PC-9 (cell line): ENCODE measurements at regions not wholly inside any gene's neighbourhood (a gene's known extent, or its start where the extent isn't known, plus 50 kb on each side); places are given as distances from the start of the nearest gene placed in this dataset.

Experiments
- BruUV-seq: library from RNA; stranded (reverse); fragments of 400-500 nt; replicated peaks from 2 replicates; lab custom pipeline; 2021; lab: Mats Ljungman, UMichigan
- CTCF ChIA-PET: fragments of 300-600 bp; sonication (Branson Sonifier 250); formaldehyde crosslinking; loops from one replicate; lab custom pipeline; 2022; ENCODE audit warnings: antibody characterized with exemption; lab: Charles Lee
- POLR2A ChIA-PET: fragments of 300-600 bp; sonication (Branson Sonifier 250); formaldehyde crosslinking; loops from one replicate; lab custom pipeline; 2022; ENCODE audit warnings: antibody characterized with exemption; ENCODE audit not compliant: unreplicated experiment; lab: Charles Lee
- DNase-seq, 2 experiments: peaks; one replicate each; pipeline versions ENCODE4 v3.0.0 to v3.0.0-alpha.2; 2015 to 2022; ENCODE audit warnings: mixed read lengths in 1 of 2
- H2AFZ ChIP-seq: fragments of 200-600 bp; sonication (generic); 2 replicates; pipeline ENCODE4 v1.8.1; 2017; ENCODE audit warnings: antibody characterized with exemption
- H3F3A ChIP-seq: fragments of 200-600 bp; sonication (generic); 2 replicates; pipeline ENCODE4 v1.8.1; 2017; ENCODE audit warnings: antibody characterized with exemption, mild to moderate bottlenecking, low read depth; ENCODE audit not compliant: insufficient read depth
- H3K27ac ChIP-seq: fragments of 200-600 bp; sonication (generic); 2 replicates; pipeline ENCODE4 v1.6.1; 2016; ENCODE audit warnings: mixed run types
- H3K27me3 ChIP-seq: fragments of 200-600 bp; sonication (generic); 2 replicates; pipeline ENCODE4 v1.6.1; 2016; ENCODE audit warnings: low read depth, mixed run types; ENCODE audit not compliant: insufficient read depth
- H3K36me3 ChIP-seq: fragments of 200-600 bp; sonication (generic); 2 replicates; pipeline ENCODE4 v1.6.1; 2016; ENCODE audit warnings: low read depth, mixed run types
- H3K4me1 ChIP-seq: fragments of 200-600 bp; sonication (generic); replicated peaks from 2 replicates; pipeline ENCODE4 v1.6.1; 2016; ENCODE audit warnings: mixed run types; ENCODE audit not compliant: insufficient read depth
- H3K4me2 ChIP-seq: fragments of 200-600 bp; sonication (generic); 2 replicates; pipeline ENCODE4 v1.6.1; 2017; ENCODE audit warnings: mixed run types
- H3K4me3 ChIP-seq: fragments of 200-600 bp; sonication (generic); 2 replicates; pipeline ENCODE4 v1.6.1; 2016; ENCODE audit warnings: mixed run types
- H3K79me2 ChIP-seq: fragments of 200-600 bp; sonication (generic); 2 replicates; pipeline ENCODE4 v1.6.1; 2017; ENCODE audit warnings: low read depth, mixed run types
- H3K9me2 ChIP-seq: fragments of 200-600 bp; sonication (generic); 2 replicates; pipeline ENCODE4 v1.8.1; 2017; ENCODE audit warnings: mild to moderate bottlenecking; ENCODE audit not compliant: insufficient read depth
- H3K9me3 ChIP-seq: fragments of 200-600 bp; sonication (generic); 2 replicates; pipeline ENCODE4 v1.8.1; 2016; ENCODE audit warnings: low read depth; ENCODE audit not compliant: insufficient read depth
- H4K20me1 ChIP-seq: fragments of 200-600 bp; sonication (generic); 2 replicates; pipeline ENCODE4 v1.8.1; 2017; ENCODE audit not compliant: insufficient read depth
- EZH2 ChIP-seq: fragments of 200-600 bp; sonication (generic); IDR thresholded peaks from 2 replicates; pipeline ENCODE4 v1.8.0; 2017; ENCODE audit warnings: antibody characterized with exemption, low read depth
- intact Hi-C: fragments of 100-400 bp; cut with micrococcal nuclease; formaldehyde crosslinking; loops from one replicate; pipeline ENCODE4 v1.10.0; 2022; ENCODE audit not compliant: unreplicated experiment
- TF ChIP-seq, protein P1 (sequence below): fragments of 200-600 bp; sonication (generic); conservative IDR thresholded peaks from 2 replicates; pipeline ENCODE4 v1.6.1; 2017; ENCODE audit warnings: mixed run types, antibody characterized with exemption, mild to moderate bottlenecking, moderate library complexity

GRCh38 chr9:120156376-120156775, 423.6 kb downstream of the CDK5RAP2 start:
- no peak overlapping the region for H3K4me2 ChIP-seq
- BruUV-seq, result no TSS peak

GRCh38 chr9:120153258-120153657, 426.7 kb downstream of the CDK5RAP2 start:
- Histone ChIP-seq H3K4me2 (no peak overlapping the region), H2AFZ (no peak overlapping the region), H3K9me2 (no peaks in the 10 kb centered on the region), H3F3A (no peaks in the 10 kb centered on the region), H3K36me3 (no peaks in the 10 kb centered on the region), H3K79me2 (no peaks in the 10 kb centered on the region), H3K4me1 (no peaks in the 10 kb centered on the region), H3K9me3 (no peaks in the 10 kb centered on the region), H3K27me3 (peaks cover 19% of the 10 kb centered on the region), H3K4me3 (no peak overlapping the region), H3K27ac (no peak overlapping the region), H4K20me1 (no peaks in the 10 kb centered on the region)
- no peak for DNase-seq
- no peak for TF ChIP-seq EZH2
- TF ChIP-seq, protein P1, sequence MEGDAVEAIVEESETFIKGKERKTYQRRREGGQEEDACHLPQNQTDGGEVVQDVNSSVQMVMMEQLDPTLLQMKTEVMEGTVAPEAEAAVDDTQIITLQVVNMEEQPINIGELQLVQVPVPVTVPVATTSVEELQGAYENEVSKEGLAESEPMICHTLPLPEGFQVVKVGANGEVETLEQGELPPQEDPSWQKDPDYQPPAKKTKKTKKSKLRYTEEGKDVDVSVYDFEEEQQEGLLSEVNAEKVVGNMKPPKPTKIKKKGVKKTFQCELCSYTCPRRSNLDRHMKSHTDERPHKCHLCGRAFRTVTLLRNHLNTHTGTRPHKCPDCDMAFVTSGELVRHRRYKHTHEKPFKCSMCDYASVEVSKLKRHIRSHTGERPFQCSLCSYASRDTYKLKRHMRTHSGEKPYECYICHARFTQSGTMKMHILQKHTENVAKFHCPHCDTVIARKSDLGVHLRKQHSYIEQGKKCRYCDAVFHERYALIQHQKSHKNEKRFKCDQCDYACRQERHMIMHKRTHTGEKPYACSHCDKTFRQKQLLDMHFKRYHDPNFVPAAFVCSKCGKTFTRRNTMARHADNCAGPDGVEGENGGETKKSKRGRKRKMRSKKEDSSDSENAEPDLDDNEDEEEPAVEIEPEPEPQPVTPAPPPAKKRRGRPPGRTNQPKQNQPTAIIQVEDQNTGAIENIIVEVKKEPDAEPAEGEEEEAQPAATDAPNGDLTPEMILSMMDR, result no peak
- no TSS peak for BruUV-seq
- ChIA-PET CTCF (no interaction called here), POLR2A (no interaction called here)
- intact Hi-C loops, result no loop called here

More at GRCh38 chr9:120156376-120156775, 423.6 kb downstream of the CDK5RAP2 start:
- Histone ChIP-seq H3K36me3 (no peaks in the 10 kb centered on the region), H3K4me3 (no peak overlapping the region), H3K27me3 (peaks cover 14% of the 10 kb centered on the region), H2AFZ (no peak overlapping the region), H3F3A (no peaks in the 10 kb centered on the region), H3K4me1 (no peaks in the 10 kb centered on the region), H3K79me2 (no peaks in the 10 kb centered on the region), H3K9me2 (no peaks in the 10 kb centered on the region), H4K20me1 (no peaks in the 10 kb centered on the region), H3K9me3 (no peaks in the 10 kb centered on the region), H3K27ac (no peak overlapping the region)
- DNase-seq, result no peak
- ChIA-PET CTCF (no interaction called here), POLR2A (no interaction called here)
- TF ChIP-seq EZH2, result no peak
- TF ChIP-seq, protein P1, result no peak
- intact Hi-C loops, result no loop called here

- H3K27ac ChIP-seq, result no peak overlapping the region
- H3K4me2 ChIP-seq, result no peak overlapping the region
- peaks cover 19% of the 10 kb centered on the region for H3K27me3 ChIP-seq
- no peak overlapping the region for H3K4me3 ChIP-seq
- intact Hi-C loops, result no loop called here
- no peaks in the 10 kb centered on the region for H3K9me3 ChIP-seq
- H3K4me1 ChIP-seq, result no peaks in the 10 kb centered on the region
- no peak for DNase-seq
- H3F3A ChIP-seq, result no peaks in the 10 kb centered on the region
- H2AFZ ChIP-seq, result no peak overlapping the region
- no TSS peak for BruUV-seq
- ChIA-PET POLR2A (no interaction called here), CTCF (no interaction called here)
- no peaks in the 10 kb centered on the region for H3K9me2 ChIP-seq
- H4K20me1 ChIP-seq, result no peaks in the 10 kb centered on the region
- TF ChIP-seq, protein P1, result no peak
- no peak for TF ChIP-seq EZH2
- H3K79me2 ChIP-seq, result no peaks in the 10 kb centered on the region
- no peaks in the 10 kb centered on the region for H3K36me3 ChIP-seq
These were observed 427.7 kb downstream of the CDK5RAP2 start for GRCh38 chr9:120152295-120152694.
